Vagina (tissue), 2 donors: ENCODE measurements at regions not wholly inside any gene's neighbourhood (a gene's known extent, or its start where the extent isn't known, plus 50 kb on each side); places are given as distances from the start of the nearest gene placed in this dataset.

Experiments
- CTCF ChIP-seq, 3 experiments: fragments of 450-650 bp in 2 of 3; fragments of 200-600 bp in 1 of 3; sonication (generic) in 1 of 3; IDR thresholded peaks; one replicate each; pipeline ENCODE4 v1.5.1; 2017 to 2019; ENCODE audit warnings: antibody characterized with exemption in 3 of 3, mild to moderate bottlenecking in 2 of 3, moderate library complexity in 2 of 3
- POLR2A ChIP-seq, 2 donors: fragments of 450-650 bp; IDR thresholded peaks; one replicate each; pipeline ENCODE4 v1.6.1; 2017; ENCODE audit warnings: antibody characterized with exemption in 2 of 2, mild to moderate bottlenecking in 2 of 2, moderate library complexity in 2 of 2

- TF ChIP-seq CTCF (IDR thresholded peaks at IDR 0.05): no peak
- no peak for TF ChIP-seq POLR2A (IDR thresholded peaks at IDR 0.05)
Measured at GRCh38 chr15:93870583-93870982, 360.8 kb upstream of the MCTP2 start.
